Activated T-cell treated with anti-CD3 and anti-CD28 coated beads, Interleukin-2, amount 50 U/mL, for 4 hours (primary cell): ENCODE measurements at regions not wholly inside any gene's neighbourhood (a gene's known extent, or its start where the extent isn't known, plus 50 kb on each side); places are given as distances from the start of the nearest gene placed in this dataset.
"Not testable (repeated sequence)": the region's sequence is repeated elsewhere in the genome, so short reads cannot be mapped to it uniquely, and the experiment has no call there.

Experiments
- ATAC-seq, 2 donors: fragments of 200-7000 bp; cut with Tn5 transposase; one replicate each; pipeline ENCODE4 v1.10.0; 2021
- DNase-seq: peaks from one replicate; pipeline ENCODE4 v3.0.0-alpha.2; 2020
- H3K27me3 Mint-ChIP-seq: one replicate; pipeline ENCODE4 v1.8.0; 2021; ENCODE audit warnings: low read depth, mixed read lengths
- H3K36me3 Mint-ChIP-seq: one replicate; pipeline ENCODE4 v1.8.0; 2022; ENCODE audit warnings: mixed read lengths; ENCODE audit not compliant: insufficient read depth
- H3K4me1 Mint-ChIP-seq: one replicate; pipeline ENCODE4 v1.8.0; 2021; ENCODE audit warnings: low read depth, mixed read lengths
- H3K4me3 Mint-ChIP-seq: one replicate; pipeline ENCODE4 v1.8.0; 2021; ENCODE audit warnings: mild to moderate bottlenecking, moderate library complexity, mixed read lengths
- H3K9me3 Mint-ChIP-seq: one replicate; pipeline ENCODE4 v1.8.0; 2021; ENCODE audit warnings: mixed read lengths

DNA sequence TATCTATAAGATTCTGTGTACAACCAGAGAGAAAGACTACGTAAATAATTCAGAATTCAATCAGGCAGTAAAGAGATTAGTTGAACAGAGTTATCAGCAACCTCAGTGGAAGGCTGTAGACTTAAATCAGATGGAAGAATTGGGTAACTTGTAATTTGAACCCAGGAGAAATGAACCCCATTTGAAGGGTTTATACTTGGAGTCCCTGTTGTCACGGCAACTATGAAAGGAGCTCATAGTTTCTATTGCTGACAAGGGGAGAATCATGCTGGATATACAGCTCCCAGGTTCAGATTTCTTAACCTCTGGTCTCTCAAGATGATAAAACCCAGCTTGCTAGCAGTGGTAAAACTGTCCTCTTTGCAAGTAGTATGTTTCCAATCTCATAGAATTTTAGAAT lies 54.4 kb upstream of the BMP4 start:
- DNase-seq, result no peak
- no peaks in the 10 kb centered on the region for H3K36me3 Mint-ChIP-seq
- no peaks in the 10 kb centered on the region for H3K27me3 Mint-ChIP-seq
- no peaks in the 10 kb centered on the region for H3K4me1 Mint-ChIP-seq
- H3K9me3 Mint-ChIP-seq, result peaks cover 14% of the 10 kb centered on the region
- ATAC-seq, result no peak
- H3K4me3 Mint-ChIP-seq, result no peak overlapping the region

DNA sequence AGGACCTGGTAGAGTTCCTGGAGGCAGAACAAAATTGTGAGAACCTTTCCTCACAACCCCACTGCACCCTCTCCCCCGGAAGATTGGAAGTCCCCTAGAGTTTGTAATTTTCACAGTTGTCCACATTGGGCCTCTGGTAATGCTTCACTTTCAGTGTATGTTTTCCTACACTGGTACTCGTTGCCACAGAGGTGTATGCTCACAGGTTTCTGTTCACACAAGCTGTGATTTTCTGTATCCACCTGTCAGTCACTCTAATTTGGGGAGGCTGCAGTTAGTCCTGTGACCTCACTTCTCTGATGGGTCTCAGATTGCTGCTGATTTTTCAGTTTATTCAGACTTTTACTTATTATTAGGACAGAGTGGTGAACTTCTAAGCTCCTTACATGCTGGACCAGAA lies 66.4 kb upstream of the BMP4 start:
- DNase-seq (no peak), ATAC-seq (no peak)
- no peaks in the 10 kb centered on the region for H3K4me1 Mint-ChIP-seq

DNA sequence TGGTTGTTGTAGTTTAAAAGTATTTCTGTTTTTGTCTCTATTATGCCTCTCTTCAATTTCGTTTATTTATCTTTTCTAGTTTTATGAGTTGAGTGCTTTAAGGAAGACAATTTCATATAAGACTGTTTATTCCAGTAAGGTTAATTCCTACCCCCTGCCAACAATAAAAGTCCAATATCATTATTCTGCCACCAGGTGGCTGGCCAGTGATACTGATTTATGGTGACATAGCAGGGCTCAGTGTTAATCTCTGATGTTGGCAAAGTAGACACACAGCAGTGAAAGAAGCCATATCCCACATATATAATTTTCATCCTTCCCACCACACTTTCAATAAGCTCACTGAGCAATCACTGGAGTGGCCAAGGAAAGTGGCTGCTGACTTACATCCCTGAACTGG lies 69.0 kb upstream of the BMP4 start:
- no peak overlapping the region for H3K4me3 Mint-ChIP-seq
- ATAC-seq (no peak), DNase-seq (no peak)
- peaks cover 7% of the 10 kb centered on the region for H3K9me3 Mint-ChIP-seq
- no peaks in the 10 kb centered on the region for H3K4me1 Mint-ChIP-seq
- H3K27me3 Mint-ChIP-seq, result no peaks in the 10 kb centered on the region
- no peaks in the 10 kb centered on the region for H3K36me3 Mint-ChIP-seq

More for the DNA sequence above, 66.4 kb upstream of the BMP4 start:
- Mint-ChIP-seq H3K27me3 (no peaks in the 10 kb centered on the region), H3K36me3 (no peaks in the 10 kb centered on the region), H3K4me3 (no peak overlapping the region), H3K9me3 (peaks cover 11% of the 10 kb centered on the region)

DNA sequence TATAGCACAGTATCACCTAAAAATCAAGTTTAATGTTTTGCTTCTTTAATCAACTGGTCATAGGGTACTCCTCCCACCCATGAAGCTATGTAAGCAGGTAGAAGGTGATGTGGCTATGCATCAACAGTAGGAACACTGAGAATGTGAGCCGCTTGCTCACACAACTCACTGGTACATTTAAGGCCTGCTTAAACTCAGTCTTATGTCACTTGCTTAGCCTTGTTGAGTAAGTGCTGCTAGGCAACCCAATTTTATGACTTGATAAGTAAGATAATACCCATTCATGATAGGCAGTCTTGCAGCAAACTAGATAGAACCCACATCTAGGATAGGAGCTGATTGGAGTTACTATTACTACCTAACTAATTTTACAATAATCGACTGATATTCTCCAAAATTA lies 70.0 kb upstream of the BMP4 start:
- ATAC-seq (no peak), DNase-seq (no peak)
- Mint-ChIP-seq H3K36me3 (no peaks in the 10 kb centered on the region), H3K27me3 (no peaks in the 10 kb centered on the region), H3K4me1 (no peaks in the 10 kb centered on the region), H3K9me3 (peaks cover 7% of the 10 kb centered on the region), H3K4me3 (no peak overlapping the region)

DNA sequence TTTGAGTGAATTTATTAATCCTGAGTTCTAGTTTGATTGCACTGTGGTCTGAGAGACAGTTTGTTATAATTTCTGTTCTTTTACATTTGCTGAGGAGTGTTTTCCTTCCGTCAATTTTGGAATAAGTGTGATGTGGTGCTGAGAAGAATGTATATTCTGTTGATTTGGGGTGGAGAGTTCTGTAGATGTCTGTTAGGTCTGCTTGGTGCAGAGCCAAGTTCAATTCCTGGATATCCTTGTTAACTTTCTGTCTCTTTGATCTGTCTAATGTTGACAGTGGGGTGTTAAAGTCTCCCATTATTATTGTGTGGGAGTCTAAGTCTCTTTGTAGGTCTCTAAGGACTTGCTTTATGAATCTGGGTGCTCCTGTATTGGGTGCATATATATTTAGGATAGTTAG lies 74.4 kb upstream of the BMP4 start:
- H3K27me3 Mint-ChIP-seq, DNase-seq, H3K36me3 Mint-ChIP-seq, H3K4me3 Mint-ChIP-seq, H3K4me1 Mint-ChIP-seq, ATAC-seq: not testable (repeated sequence)
- peaks cover 16% of the 10 kb centered on the region for H3K9me3 Mint-ChIP-seq

DNA sequence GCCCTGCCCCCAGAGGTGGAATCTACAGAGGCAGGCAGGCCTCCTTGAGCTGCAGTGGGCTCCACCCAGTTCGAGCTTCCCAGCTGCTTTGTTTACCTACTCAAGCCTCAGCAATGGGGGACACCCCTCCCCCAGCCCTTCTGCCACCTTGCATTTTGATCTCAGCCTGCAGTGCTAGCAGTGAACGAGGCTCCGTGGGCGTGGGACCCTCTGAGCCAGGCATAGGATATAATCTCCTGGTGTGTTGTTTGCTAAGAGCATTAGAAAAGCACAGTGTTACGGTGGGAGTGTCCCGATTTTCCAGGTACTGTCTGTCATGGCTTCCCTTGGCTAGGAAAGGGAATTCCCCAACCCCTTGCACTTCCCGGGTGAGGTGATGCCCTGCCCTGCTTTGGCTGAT lies 76.7 kb upstream of the BMP4 start:
- H3K9me3 Mint-ChIP-seq, result peaks cover 14% of the 10 kb centered on the region
- not testable (repeated sequence) for DNase-seq, H3K4me3 Mint-ChIP-seq, H3K27me3 Mint-ChIP-seq, ATAC-seq, H3K4me1 Mint-ChIP-seq, H3K36me3 Mint-ChIP-seq

DNA sequence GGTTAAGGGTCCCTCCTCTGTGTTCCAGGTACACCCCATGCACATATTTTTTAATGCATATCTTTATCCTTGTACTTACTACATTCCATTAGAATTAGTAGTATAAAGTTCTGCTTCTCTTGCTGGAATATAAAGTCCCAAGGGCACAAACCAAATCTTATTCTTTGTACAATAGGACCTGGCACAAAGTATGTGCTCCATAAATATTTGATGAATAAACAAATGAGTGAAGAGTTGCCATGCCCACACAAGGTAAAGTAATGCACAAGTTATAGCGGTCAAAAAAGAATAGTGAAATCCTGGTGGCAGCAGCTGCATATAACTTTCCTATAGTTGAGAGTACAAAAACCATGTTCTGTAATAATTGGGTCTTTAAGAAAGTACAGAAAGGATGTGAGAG lies 82.1 kb upstream of the BMP4 start:
- no peaks in the 10 kb centered on the region for H3K36me3 Mint-ChIP-seq

DNA sequence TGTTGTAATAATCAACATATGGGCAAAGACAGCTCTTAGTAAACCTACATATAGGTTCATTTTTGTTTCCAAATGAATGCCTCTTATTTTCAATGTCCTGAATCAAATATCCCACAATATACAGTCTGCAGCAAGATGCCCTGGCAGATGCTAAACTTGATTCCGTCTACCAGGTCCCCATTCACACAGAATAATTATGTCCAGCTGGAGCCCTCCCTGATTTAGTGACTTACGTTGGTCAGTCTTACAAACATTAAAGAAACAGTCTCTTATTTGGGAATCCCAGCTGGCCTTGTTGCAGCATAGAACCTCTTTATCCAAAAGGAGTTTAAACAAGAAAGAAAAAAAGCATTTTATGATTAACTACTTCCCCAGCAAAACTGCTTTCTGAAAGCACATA lies 82.7 kb upstream of the BMP4 start:
- no peaks in the 10 kb centered on the region for H3K4me1 Mint-ChIP-seq
- DNase-seq (no peak), ATAC-seq (no peak)
- H3K36me3 Mint-ChIP-seq, result no peaks in the 10 kb centered on the region
- H3K9me3 Mint-ChIP-seq, result peaks cover 8% of the 10 kb centered on the region
- H3K27me3 Mint-ChIP-seq, result no peaks in the 10 kb centered on the region
- no peak overlapping the region for H3K4me3 Mint-ChIP-seq

More for the DNA sequence above, 82.1 kb upstream of the BMP4 start:
- no peak overlapping the region for H3K4me3 Mint-ChIP-seq
- no peaks in the 10 kb centered on the region for H3K27me3 Mint-ChIP-seq
- ATAC-seq, result no peak
- no peaks in the 10 kb centered on the region for H3K4me1 Mint-ChIP-seq
- DNase-seq, result no peak
- peaks cover 13% of the 10 kb centered on the region for H3K9me3 Mint-ChIP-seq

DNA sequence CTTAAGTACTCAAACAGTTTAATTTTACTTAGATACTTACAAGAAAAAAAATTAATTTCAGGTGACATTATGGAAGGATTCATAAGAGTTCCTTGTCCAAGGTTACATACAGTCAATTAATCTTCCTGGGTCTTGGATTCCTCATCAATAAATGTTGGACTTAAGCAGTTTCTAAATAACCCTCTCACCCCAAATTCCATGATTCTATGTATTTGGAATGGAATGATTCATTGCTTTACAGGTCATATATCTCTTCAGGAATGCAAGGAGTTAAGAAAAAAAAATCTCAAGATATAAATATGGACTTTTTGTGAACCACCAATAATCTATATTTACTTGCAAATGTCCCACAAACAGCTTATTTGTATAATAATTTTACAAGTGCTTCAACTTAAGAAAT lies 84.2 kb upstream of the BMP4 start:
- no peak overlapping the region for H3K4me3 Mint-ChIP-seq
- H3K4me1 Mint-ChIP-seq, result no peaks in the 10 kb centered on the region
- H3K27me3 Mint-ChIP-seq, result no peaks in the 10 kb centered on the region
- no peaks in the 10 kb centered on the region for H3K36me3 Mint-ChIP-seq
- H3K9me3 Mint-ChIP-seq, result no peaks in the 10 kb centered on the region
- ATAC-seq, result no peak
- no peak for DNase-seq

DNA sequence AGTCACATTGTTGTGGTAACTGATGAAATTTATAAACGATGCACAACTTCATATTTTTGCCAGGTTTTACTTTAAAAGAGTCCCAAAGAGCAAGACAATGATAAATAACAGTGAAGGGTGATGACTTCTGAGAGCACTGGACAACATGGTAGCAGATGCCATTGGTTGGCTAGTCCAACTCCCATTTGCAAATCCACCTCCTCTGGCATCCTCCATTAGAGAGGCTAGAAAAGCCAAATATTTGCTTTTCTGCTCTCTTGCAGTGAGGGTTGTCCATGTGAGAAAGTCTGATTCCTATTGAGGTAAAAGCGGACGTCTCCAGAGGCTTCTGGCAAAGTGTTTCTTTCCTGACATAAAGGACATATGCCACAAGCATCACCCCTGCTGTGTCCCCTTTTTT lies 89.6 kb upstream of the BMP4 start:
- H3K4me3 Mint-ChIP-seq, result no peak overlapping the region
- H3K36me3 Mint-ChIP-seq, result no peaks in the 10 kb centered on the region
- H3K27me3 Mint-ChIP-seq, result no peaks in the 10 kb centered on the region
- no peak for DNase-seq
- no peaks in the 10 kb centered on the region for H3K9me3 Mint-ChIP-seq
- no peak for ATAC-seq
- H3K4me1 Mint-ChIP-seq, result no peaks in the 10 kb centered on the region

DNA sequence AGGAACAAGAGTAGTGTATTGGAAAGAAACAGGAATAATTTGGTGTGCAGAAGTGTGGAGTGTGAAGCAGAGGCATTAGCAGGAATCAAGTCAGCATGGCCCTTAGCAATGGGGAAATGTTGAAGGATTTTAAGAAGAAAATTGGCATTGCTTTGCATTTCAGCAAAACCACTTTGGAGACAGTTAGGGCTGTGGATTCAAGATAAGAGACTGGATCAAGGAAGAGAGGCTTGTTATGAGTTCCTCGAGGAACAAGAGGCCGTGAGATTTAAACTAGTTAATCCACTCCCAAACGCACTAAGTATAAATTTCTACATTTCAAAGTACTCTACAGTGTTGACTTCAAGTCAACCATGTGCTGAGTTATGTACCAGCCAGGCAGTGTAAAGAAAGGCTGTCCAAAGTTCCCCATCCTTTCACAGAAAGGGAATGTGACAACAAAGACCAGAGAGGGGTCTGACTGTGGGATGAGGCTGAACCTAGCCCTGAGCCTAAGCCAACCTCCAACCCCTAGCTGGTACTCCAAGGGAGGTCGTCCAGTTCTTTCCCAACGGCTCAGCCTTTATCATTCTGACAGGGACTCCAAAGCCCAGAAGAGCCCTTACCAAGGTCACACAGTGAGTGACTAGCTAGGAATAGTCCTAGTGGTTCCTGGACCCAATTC lies 91.2 kb upstream of the BMP4 start:
- H3K9me3 Mint-ChIP-seq, result no peaks in the 10 kb centered on the region

DNA sequence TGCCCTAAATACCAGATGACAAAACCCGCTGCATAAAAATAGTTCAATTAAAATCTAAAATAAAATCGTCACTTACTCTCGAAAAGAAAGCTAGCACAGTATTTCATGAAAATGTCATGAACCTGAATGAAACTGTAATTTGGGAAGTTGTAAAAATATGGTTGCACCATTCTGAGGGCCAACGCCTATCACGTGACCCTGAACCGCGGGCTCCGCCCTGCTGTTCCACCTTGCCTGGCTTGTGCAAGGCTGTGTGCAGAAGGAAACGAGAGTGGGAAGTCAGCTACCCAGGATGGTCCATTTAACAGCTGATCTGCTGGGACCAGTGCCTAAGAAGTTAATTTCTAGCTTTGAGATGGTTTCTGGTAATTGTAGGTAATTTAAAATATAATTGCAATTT lies 91.7 kb upstream of the BMP4 start:
- DNase-seq, result no peak
- H3K4me3 Mint-ChIP-seq, result no peak overlapping the region
- no peaks in the 10 kb centered on the region for H3K36me3 Mint-ChIP-seq
- H3K4me1 Mint-ChIP-seq, result no peaks in the 10 kb centered on the region
- H3K27me3 Mint-ChIP-seq, result no peaks in the 10 kb centered on the region
- no peak for ATAC-seq
- no peaks in the 10 kb centered on the region for H3K9me3 Mint-ChIP-seq

More for the DNA sequence above, 91.2 kb upstream of the BMP4 start:
- DNase-seq (no peak), ATAC-seq (no peak)
- H3K36me3 Mint-ChIP-seq, result no peaks in the 10 kb centered on the region
- no peaks in the 10 kb centered on the region for H3K4me1 Mint-ChIP-seq
- no peaks in the 10 kb centered on the region for H3K27me3 Mint-ChIP-seq
- H3K4me3 Mint-ChIP-seq, result no peak overlapping the region

DNA sequence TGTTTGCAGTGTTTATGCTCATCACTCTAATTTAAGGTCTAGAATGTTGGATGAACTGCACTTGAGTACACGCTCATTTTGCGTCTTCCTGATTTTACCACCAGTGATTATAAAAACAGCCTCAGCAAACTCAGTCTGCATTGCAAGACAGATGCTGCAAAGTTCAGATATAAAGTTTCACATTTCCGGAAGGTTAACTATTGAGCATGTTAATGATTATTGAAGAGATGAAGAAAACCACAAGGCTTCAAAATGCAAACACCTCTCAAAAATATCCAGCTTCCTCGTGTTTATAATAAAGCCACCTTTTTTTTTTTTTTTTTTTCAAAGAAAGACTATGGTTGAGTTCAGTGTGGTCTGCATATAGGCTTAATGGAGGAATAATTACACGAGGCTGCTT lies 92.1 kb upstream of the BMP4 start:
- Mint-ChIP-seq H3K36me3 (no peaks in the 10 kb centered on the region), H3K4me1 (no peaks in the 10 kb centered on the region), H3K9me3 (no peaks in the 10 kb centered on the region), H3K27me3 (no peaks in the 10 kb centered on the region), H3K4me3 (no peak overlapping the region)
- ATAC-seq, result no peak
- no peak for DNase-seq

DNA sequence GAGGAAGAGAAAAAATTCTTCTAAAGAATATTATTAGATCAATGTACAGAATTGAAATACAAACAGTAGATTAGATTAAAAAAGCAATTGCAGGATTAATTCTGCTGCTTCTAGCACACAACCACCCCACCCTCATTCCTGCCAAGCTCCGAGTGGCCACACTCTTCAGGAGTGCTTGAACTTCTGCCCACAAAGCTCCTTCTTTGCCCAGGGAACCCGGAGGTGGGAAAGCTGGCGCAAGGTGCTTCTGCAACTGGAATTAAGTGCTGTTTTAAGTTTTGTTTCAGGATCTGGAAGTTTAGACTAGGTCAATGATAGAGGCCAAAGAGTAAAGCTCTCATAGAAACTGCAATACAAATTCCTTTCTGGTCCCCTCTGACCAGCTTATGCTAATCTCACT lies 94.1 kb upstream of the BMP4 start:
- H3K36me3 Mint-ChIP-seq, result no peaks in the 10 kb centered on the region
- no peaks in the 10 kb centered on the region for H3K4me1 Mint-ChIP-seq
- ATAC-seq (no peak), DNase-seq (no peak)
- no peaks in the 10 kb centered on the region for H3K27me3 Mint-ChIP-seq
- no peak overlapping the region for H3K4me3 Mint-ChIP-seq
- no peaks in the 10 kb centered on the region for H3K9me3 Mint-ChIP-seq

DNA sequence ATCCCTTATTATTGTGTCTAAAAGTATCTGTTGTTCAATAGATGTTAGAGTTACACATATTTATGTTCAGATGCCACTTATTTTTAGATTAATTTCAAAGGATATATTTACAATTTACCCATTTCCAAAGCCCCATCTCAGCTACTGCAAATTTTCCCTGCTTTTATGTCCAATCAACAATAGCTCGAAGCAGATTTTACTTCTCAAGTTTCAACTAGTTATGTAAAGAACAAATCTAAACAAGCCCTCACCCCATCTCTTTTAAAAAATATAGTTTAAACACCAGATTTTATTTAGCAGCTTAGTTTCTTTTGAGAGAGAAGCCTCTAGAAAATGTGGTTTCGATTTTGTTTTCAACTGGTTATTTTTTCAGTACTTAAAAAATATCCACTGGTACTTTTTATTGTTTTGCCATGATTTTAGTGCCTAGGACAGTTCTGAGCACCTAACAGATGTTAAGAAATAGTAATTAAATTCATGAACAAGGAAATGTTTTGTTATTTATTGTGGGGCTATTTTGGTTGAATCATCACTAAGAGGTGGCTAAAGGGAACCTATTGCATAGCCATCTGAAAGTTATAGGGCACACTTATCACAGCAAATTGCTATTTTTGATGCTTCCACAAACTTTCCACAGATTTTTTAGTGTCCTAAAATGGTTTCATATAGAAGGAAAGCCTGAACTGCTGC lies 96.2 kb upstream of the BMP4 start:
- DNase-seq (no peak), ATAC-seq (no peak)
- no peak overlapping the region for H3K4me3 Mint-ChIP-seq
- H3K4me1 Mint-ChIP-seq, result no peaks in the 10 kb centered on the region
- H3K27me3 Mint-ChIP-seq, result no peaks in the 10 kb centered on the region
- no peaks in the 10 kb centered on the region for H3K36me3 Mint-ChIP-seq
- H3K9me3 Mint-ChIP-seq, result no peaks in the 10 kb centered on the region
